Neural progenitor cell (in vitro differentiated cells): ENCODE measurements at regions not wholly inside any gene's neighbourhood (a gene's known extent, or its start where the extent isn't known, plus 50 kb on each side); places are given as distances from the start of the nearest gene placed in this dataset.

Experiments used
- DNase-seq: peaks from one replicate; pipeline ENCODE4 v3.0.0-alpha.2; 2016; ENCODE audit warnings: low spot score
- H2AFZ ChIP-seq: fragments of 200-600 bp; sonication (generic); replicated peaks from 2 replicates; pipeline ENCODE4 v1.6.1; 2016; ENCODE audit warnings: antibody characterized with exemption
- H3F3A ChIP-seq: fragments of 200-600 bp; sonication (generic); 2 replicates; pipeline ENCODE4 v1.6.1; 2016; ENCODE audit warnings: antibody characterized with exemption, low read depth
- H3K27ac ChIP-seq: fragments of 200-600 bp; sonication (generic); 2 replicates; pipeline ENCODE4 v1.5.1; 2016; ENCODE audit warnings: mild to moderate bottlenecking
- H3K27me3 ChIP-seq: fragments of 200-600 bp; sonication (generic); 2 replicates; pipeline ENCODE4 v1.6.1; 2016; ENCODE audit warnings: mild to moderate bottlenecking, moderate library complexity
- H3K36me3 ChIP-seq: fragments of 200-600 bp; sonication (generic); 2 replicates; pipeline ENCODE4 v1.5.1; 2016
- H3K4me1 ChIP-seq: fragments of 200-600 bp; sonication (generic); 2 replicates; pipeline ENCODE4 v1.6.1; 2016; ENCODE audit warnings: mixed run types
- H3K4me2 ChIP-seq: fragments of 200-600 bp; sonication (generic); 2 replicates; pipeline ENCODE4 v1.6.1; 2016
- H3K4me3 ChIP-seq: fragments of 200-600 bp; sonication (generic); 2 replicates; pipeline ENCODE4 v1.5.1; 2016
- H3K79me2 ChIP-seq: fragments of 200-600 bp; sonication (generic); 2 replicates; pipeline ENCODE4 v1.6.1; 2016; ENCODE audit warnings: low read depth
- H3K9ac ChIP-seq: fragments of 200-600 bp; sonication (generic); 2 replicates; pipeline ENCODE4 v1.6.1; 2016
- H3K9me3 ChIP-seq: fragments of 200-600 bp; sonication (generic); 2 replicates; pipeline ENCODE4 v1.5.1; 2016; ENCODE audit warnings: low read depth
- H4K20me1 ChIP-seq: fragments of 200-600 bp; sonication (generic); 2 replicates; pipeline ENCODE4 v1.6.1; 2016; ENCODE audit warnings: low read depth
- H3K27ac Mint-ChIP-seq: 3 replicates; pipeline ENCODE4 v1.8.0; 2021; ENCODE audit warnings: mixed read lengths
- H3K27me3 Mint-ChIP-seq: 2 replicates; pipeline ENCODE4 v1.8.0; 2022; ENCODE audit warnings: low read depth, mild to moderate bottlenecking, inconsistent platforms, moderate library complexity, mixed read lengths; ENCODE audit not compliant: insufficient read depth
- H3K36me3 Mint-ChIP-seq: 3 replicates; pipeline ENCODE4 v1.8.0; 2021; ENCODE audit warnings: mixed read lengths
- H3K4me1 Mint-ChIP-seq: 3 replicates; pipeline ENCODE4 v1.8.0; 2021; ENCODE audit warnings: mixed read lengths
- H3K4me3 Mint-ChIP-seq: 3 replicates; pipeline ENCODE4 v1.8.0; 2021; ENCODE audit warnings: mild to moderate bottlenecking, moderate library complexity, mixed read lengths
- H3K9me3 Mint-ChIP-seq: 3 replicates; pipeline ENCODE4 v1.8.0; 2020; ENCODE audit warnings: mixed read lengths
- EZH2 ChIP-seq: fragments of 200-600 bp; sonication (generic); IDR thresholded peaks from 2 replicates; pipeline ENCODE4 v1.6.1; 2017; ENCODE audit warnings: antibody characterized with exemption, mild to moderate bottlenecking, moderate library complexity
- EZH2phosphoT487 ChIP-seq: fragments of 200-600 bp; sonication (generic); IDR thresholded peaks from 2 replicates; pipeline ENCODE4 v1.6.1; 2017; ENCODE audit warnings: antibody characterized with exemption
- TF ChIP-seq, protein P1 (sequence below): fragments of 200-600 bp; sonication (generic); IDR thresholded peaks from 2 replicates; pipeline ENCODE4 v1.5.1; 2017; ENCODE audit warnings: antibody characterized with exemption, mild to moderate bottlenecking

DNA sequence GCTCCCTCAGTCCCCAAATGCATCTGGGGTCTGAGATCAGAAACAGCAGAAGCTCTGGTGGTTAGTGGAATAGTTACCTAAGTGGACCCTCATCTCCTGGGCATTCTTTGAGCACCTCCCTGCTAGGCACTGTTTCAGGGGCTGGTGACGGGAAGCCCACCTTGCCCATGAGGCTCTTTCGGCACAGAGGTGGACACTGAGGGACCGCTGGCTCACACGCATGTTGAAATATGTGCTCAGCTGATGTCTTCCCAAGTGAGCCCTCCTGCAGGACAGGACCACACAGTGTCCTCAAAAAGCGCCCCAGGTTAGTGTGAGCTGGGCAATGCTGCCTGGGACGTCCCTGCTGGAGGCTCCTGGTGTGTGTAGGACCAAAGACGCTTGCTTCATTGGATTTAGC is 1379.9 kb downstream of the TBC1D22A start:
- no peaks in the 10 kb centered on the region for H3K27me3 ChIP-seq

DNA sequence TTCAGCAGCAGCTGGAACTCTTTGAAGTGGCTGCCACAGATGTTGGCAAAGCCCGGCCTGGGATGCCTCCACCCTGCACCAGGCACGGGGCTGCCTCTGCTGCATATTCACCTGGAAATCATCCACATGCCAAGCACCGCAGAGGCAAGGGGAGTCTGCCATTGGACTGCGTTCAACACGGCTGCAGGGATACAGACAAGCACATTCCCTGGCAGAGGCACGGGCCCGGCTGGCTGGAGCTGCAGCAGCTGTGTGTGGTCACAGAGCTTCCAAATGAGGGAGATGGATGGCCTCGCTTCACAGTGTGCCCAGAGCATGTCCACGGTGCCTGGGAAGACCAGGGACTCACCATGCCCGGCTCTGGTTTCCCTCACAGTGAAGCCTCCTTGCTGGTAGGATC is 1378.9 kb downstream of the TBC1D22A start:
- H3F3A ChIP-seq, result no peaks in the 10 kb centered on the region
- no peak overlapping the region for H3K4me3 Mint-ChIP-seq
- no peaks in the 10 kb centered on the region for H3K27me3 ChIP-seq
- no peak overlapping the region for H3K27ac ChIP-seq
- H3K9me3 Mint-ChIP-seq, result no peaks in the 10 kb centered on the region
- peaks cover 23% of the 10 kb centered on the region for H3K27me3 Mint-ChIP-seq
- H3K36me3 Mint-ChIP-seq, result no peaks in the 10 kb centered on the region
- no peak overlapping the region for H3K27ac Mint-ChIP-seq
- peaks cover 21% of the 10 kb centered on the region for H3K4me1 Mint-ChIP-seq
- no peak overlapping the region for H3K4me2 ChIP-seq
- no peaks in the 10 kb centered on the region for H3K4me1 ChIP-seq
- H3K36me3 ChIP-seq, result no peaks in the 10 kb centered on the region
- H3K9ac ChIP-seq, result no peak overlapping the region
- H4K20me1 ChIP-seq, result no peaks in the 10 kb centered on the region
- no peaks in the 10 kb centered on the region for H3K79me2 ChIP-seq
- TF ChIP-seq, protein P1, sequence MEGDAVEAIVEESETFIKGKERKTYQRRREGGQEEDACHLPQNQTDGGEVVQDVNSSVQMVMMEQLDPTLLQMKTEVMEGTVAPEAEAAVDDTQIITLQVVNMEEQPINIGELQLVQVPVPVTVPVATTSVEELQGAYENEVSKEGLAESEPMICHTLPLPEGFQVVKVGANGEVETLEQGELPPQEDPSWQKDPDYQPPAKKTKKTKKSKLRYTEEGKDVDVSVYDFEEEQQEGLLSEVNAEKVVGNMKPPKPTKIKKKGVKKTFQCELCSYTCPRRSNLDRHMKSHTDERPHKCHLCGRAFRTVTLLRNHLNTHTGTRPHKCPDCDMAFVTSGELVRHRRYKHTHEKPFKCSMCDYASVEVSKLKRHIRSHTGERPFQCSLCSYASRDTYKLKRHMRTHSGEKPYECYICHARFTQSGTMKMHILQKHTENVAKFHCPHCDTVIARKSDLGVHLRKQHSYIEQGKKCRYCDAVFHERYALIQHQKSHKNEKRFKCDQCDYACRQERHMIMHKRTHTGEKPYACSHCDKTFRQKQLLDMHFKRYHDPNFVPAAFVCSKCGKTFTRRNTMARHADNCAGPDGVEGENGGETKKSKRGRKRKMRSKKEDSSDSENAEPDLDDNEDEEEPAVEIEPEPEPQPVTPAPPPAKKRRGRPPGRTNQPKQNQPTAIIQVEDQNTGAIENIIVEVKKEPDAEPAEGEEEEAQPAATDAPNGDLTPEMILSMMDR, result no peak
- no peak for TF ChIP-seq EZH2
- no peak for TF ChIP-seq EZH2phosphoT487
- H2AFZ ChIP-seq, result no peak overlapping the region
- no peak for DNase-seq
- no peak overlapping the region for H3K4me3 ChIP-seq
- no peaks in the 10 kb centered on the region for H3K9me3 ChIP-seq

More for the DNA sequence above, 1379.9 kb downstream of the TBC1D22A start:
- Histone ChIP-seq H3K27ac (no peak overlapping the region), H3F3A (no peaks in the 10 kb centered on the region), H3K4me3 (no peak overlapping the region), H3K36me3 (no peaks in the 10 kb centered on the region), H3K9me3 (no peaks in the 10 kb centered on the region), H3K4me1 (peaks cover 5% of the 10 kb centered on the region), H4K20me1 (no peaks in the 10 kb centered on the region), H2AFZ (no peak overlapping the region), H3K4me2 (no peak overlapping the region), H3K79me2 (no peaks in the 10 kb centered on the region), H3K9ac (no peak overlapping the region)
- no peak for DNase-seq
- H3K27ac Mint-ChIP-seq, result no peak overlapping the region
- peaks cover 31% of the 10 kb centered on the region for H3K4me1 Mint-ChIP-seq
- H3K36me3 Mint-ChIP-seq, result no peaks in the 10 kb centered on the region
- no peak overlapping the region for H3K4me3 Mint-ChIP-seq
- H3K27me3 Mint-ChIP-seq, result peaks cover 21% of the 10 kb centered on the region
- H3K9me3 Mint-ChIP-seq, result no peaks in the 10 kb centered on the region
- TF ChIP-seq EZH2 (no peak), EZH2phosphoT487 (no peak)
- TF ChIP-seq, protein P1, result no peak

DNA sequence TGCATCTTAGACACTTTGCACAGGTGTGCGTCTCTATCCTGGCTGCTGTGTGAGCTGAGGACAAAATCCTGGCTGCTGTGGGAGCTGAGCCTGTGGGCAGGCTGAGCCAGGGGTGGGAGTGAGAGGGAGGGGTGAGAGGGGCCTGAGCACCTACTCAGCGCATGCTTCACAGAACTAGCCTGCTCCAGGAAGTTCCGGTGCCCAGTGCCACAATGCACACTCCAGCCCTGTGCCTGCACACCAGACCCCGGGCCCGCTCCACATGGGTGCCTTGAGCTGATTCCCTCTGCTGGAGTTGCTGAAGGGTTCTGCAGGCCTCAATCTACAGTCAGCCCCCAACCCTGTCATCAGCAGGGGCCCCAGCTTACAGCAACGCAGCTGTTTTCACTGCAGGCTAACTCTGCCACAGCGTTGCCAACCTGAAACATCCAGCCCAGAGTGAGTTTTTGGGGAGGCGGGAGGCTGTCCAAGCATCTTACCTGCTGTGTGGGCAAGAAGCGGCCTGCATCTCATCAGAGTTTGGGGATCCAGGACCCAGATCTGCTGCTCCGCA is 1377.9 kb downstream of the TBC1D22A start:
- Histone ChIP-seq H4K20me1 (no peaks in the 10 kb centered on the region), H3K36me3 (no peaks in the 10 kb centered on the region), H3K4me2 (no peak overlapping the region), H3K9me3 (no peaks in the 10 kb centered on the region), H3K4me1 (no peaks in the 10 kb centered on the region), H3K79me2 (no peaks in the 10 kb centered on the region), H3F3A (no peaks in the 10 kb centered on the region), H2AFZ (no peak overlapping the region), H3K27me3 (no peaks in the 10 kb centered on the region), H3K27ac (no peak overlapping the region), H3K4me3 (no peak overlapping the region), H3K9ac (no peak overlapping the region)
- no peaks in the 10 kb centered on the region for H3K36me3 Mint-ChIP-seq
- peaks cover 22% of the 10 kb centered on the region for H3K27me3 Mint-ChIP-seq
- no peaks in the 10 kb centered on the region for H3K9me3 Mint-ChIP-seq
- peaks cover 24% of the 10 kb centered on the region for H3K4me1 Mint-ChIP-seq
- no peak overlapping the region for H3K27ac Mint-ChIP-seq
- DNase-seq, result no peak
- TF ChIP-seq, protein P1, result no peak
- no peak for TF ChIP-seq EZH2
- TF ChIP-seq EZH2phosphoT487, result no peak
- no peak overlapping the region for H3K4me3 Mint-ChIP-seq
